Loucy (cell line): ENCODE measurements at regions not wholly inside any gene's neighbourhood (a gene's known extent, or its start where the extent isn't known, plus 50 kb on each side); places are given as distances from the start of the nearest gene placed in this dataset.

Experiments used
- CTCF ChIP-seq: fragments of 200-600 bp; sonication (generic); conservative IDR thresholded peaks from 2 replicates; pipeline ENCODE4 v1.5.1; 2014; ENCODE audit warnings: mild to moderate bottlenecking, antibody characterized with exemption, low read length
- EZH2phosphoT487 ChIP-seq: fragments of 200-600 bp; IDR thresholded peaks from 2 replicates; pipeline ENCODE4 v1.6.1; 2018; ENCODE audit warnings: antibody characterized with exemption, mild to moderate bottlenecking, moderate library complexity, borderline replicate concordance

- no peak for TF ChIP-seq CTCF
- TF ChIP-seq EZH2phosphoT487, result no peak
These were observed 245.0 kb upstream of the KHDRBS2 start for GRCh38 chr6:62530985-62531384.
